ENCODE measurements at regions not wholly inside any gene's neighbourhood (a gene's known extent, or its start where the extent isn't known, plus 50 kb on each side); places are given as distances from the start of the nearest gene placed in this dataset.

- DNase-seq (ENCODE audit: low read depth, low spot score) (no peak), ATAC-seq (no peak)
- H3K9me3 ChIP-seq (ENCODE audit: control insufficient read depth in 1 of 2, insufficient read depth in 1 of 2, low read depth in 1 of 2, low read length in 2 of 2): no peaks in the 10 kb centered on the region; a peak in 1 of 4 replicates
- no peaks in the 10 kb centered on the region for H3K27me3 ChIP-seq (ENCODE audit: insufficient read depth, low read length)
- H3K4me2 ChIP-seq (ENCODE audit: low read length): no peak overlapping the region
- H3K4me1 ChIP-seq (ENCODE audit: control insufficient read depth in 1 of 2, insufficient read depth in 2 of 2, low read length in 2 of 2): no peaks in the 10 kb centered on the region
- no peaks in the 10 kb centered on the region for H3K36me3 ChIP-seq (ENCODE audit: control insufficient read depth in 1 of 2, insufficient read depth in 2 of 2, low read length in 2 of 2)
- intact Hi-C loops (cut with micrococcal nuclease): no loop called here
- RAD21 ChIA-PET (ENCODE audit: low non-redundant PET in 1 of 2, low total read pairs in 2 of 2, uncharacterized antibody in 2 of 2, unreplicated experiment in 2 of 2): no interaction called here
- TF ChIP-seq EZH2 (IDR thresholded peaks at IDR 0.05) (no peak), ZNF274 (IDR thresholded peaks at IDR 0.05; ENCODE audit: low read depth, low read length) (no peak), CEBPB (IDR thresholded peaks at IDR 0.05; ENCODE audit: low read depth) (no peak), CBX3 (IDR thresholded peaks at IDR 0.05; ENCODE audit: low read depth) (no peak), SP1 (IDR thresholded peaks at IDR 0.05; ENCODE audit: low read depth) (no peak), POLR2A (IDR thresholded peaks at IDR 0.05; ENCODE audit: borderline replicate concordance, extremely low read depth, insufficient read depth, insufficient read length) (no peak), EGR1 (IDR thresholded peaks at IDR 0.05; ENCODE audit: low read depth) (no peak), RAD21 (IDR thresholded peaks at IDR 0.05; ENCODE audit: low read depth) (no peak), YY1 (IDR thresholded peaks at IDR 0.05; ENCODE audit: extremely low read depth, insufficient replicate concordance, low read depth, low read length) (no peak), ATF3 (IDR thresholded peaks at IDR 0.05) (no peak), MAX (IDR thresholded peaks at IDR 0.05) (no peak), SRF (IDR thresholded peaks at IDR 0.05; ENCODE audit: low read depth) (no peak), ZFX (IDR thresholded peaks at IDR 0.05) (no peak), FOSL1 (IDR thresholded peaks at IDR 0.05; ENCODE audit: low read depth) (no peak), ELF1 (IDR thresholded peaks at IDR 0.05; ENCODE audit: borderline replicate concordance, low read depth) (no peak), TCF7L2 (IDR thresholded peaks at IDR 0.05; ENCODE audit: borderline replicate concordance, extremely low read depth, insufficient read depth, insufficient read length) (no peak), SIN3A (IDR thresholded peaks at IDR 0.05; ENCODE audit: low read depth) (no peak)
- TF ChIP-seq, protein P1, sequence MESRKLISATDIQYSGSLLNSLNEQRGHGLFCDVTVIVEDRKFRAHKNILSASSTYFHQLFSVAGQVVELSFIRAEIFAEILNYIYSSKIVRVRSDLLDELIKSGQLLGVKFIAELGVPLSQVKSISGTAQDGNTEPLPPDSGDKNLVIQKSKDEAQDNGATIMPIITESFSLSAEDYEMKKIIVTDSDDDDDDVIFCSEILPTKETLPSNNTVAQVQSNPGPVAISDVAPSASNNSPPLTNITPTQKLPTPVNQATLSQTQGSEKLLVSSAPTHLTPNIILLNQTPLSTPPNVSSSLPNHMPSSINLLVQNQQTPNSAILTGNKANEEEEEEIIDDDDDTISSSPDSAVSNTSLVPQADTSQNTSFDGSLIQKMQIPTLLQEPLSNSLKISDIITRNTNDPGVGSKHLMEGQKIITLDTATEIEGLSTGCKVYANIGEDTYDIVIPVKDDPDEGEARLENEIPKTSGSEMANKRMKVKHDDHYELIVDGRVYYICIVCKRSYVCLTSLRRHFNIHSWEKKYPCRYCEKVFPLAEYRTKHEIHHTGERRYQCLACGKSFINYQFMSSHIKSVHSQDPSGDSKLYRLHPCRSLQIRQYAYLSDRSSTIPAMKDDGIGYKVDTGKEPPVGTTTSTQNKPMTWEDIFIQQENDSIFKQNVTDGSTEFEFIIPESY (IDR thresholded peaks at IDR 0.05; ENCODE audit: extremely low read depth, insufficient replicate concordance, low read length): no peak
- H3K79me2 ChIP-seq (ENCODE audit: insufficient read depth, low read length): no peaks in the 10 kb centered on the region
- no peak overlapping the region for H3K9ac ChIP-seq (ENCODE audit: low read length)
- no peaks in the 10 kb centered on the region for H4K20me1 ChIP-seq (ENCODE audit: insufficient read depth)
- no peak overlapping the region for H2AFZ ChIP-seq (ENCODE audit: low read depth, low read length, poor library complexity, severe bottlenecking)
- no peak overlapping the region for H3K4me3 ChIP-seq (replicated peaks in 1 of 2; ENCODE audit: low read depth in 1 of 2, low read length in 2 of 2)
- BruUV-seq (replicated peaks): no TSS peak
- H3K9me2 ChIP-seq (ENCODE audit: insufficient read depth): no peaks in the 10 kb centered on the region
- POLR2A ChIA-PET: no interaction called here
- no peak overlapping the region for H3K27ac ChIP-seq (ENCODE audit: low read depth, low read length)
- CTCF ChIA-PET: no interaction called here
These were observed 515.5 kb downstream of the QKI start for GRCh38 chr6:163930012-163930411.
